Right atrium auricular region (tissue), 2 donors: ENCODE measurements at regions not wholly inside any gene's neighbourhood (a gene's known extent, or its start where the extent isn't known, plus 50 kb on each side); places are given as distances from the start of the nearest gene placed in this dataset.
"Not testable (repeated sequence)": the region's sequence is repeated elsewhere in the genome, so short reads cannot be mapped to it uniquely, and the experiment has no call there.

Experiments
- DNase-seq: peaks from one replicate; pipeline ENCODE4 v3.0.0-alpha.2; 2019; ENCODE audit warnings: low spot score
- H3K27ac ChIP-seq, 2 donors: fragments of 200-600 bp; sonication (generic); 1 replicate in 1 of 2; 2 replicates in 1 of 2; pipeline ENCODE4 v1.5.1; 2016 to 2019
- H3K27me3 ChIP-seq, 2 donors: fragments of 200-600 bp; sonication (generic); one replicate each; pipeline versions ENCODE4 v1.5.1 to v1.6.0; 2017 to 2019
- H3K36me3 ChIP-seq: fragments of 200-600 bp; sonication (generic); one replicate; pipeline ENCODE4 v1.5.1; 2016
- H3K4me1 ChIP-seq, 2 donors: fragments of 200-600 bp; sonication (generic); one replicate each; pipeline versions ENCODE4 v1.5.1 to v1.6.0; 2017 to 2019
- H3K4me3 ChIP-seq, 2 donors: fragments of 200-600 bp; sonication (generic); 1 replicate in 1 of 2; 2 replicates in 1 of 2; pipeline ENCODE4 v1.5.1; 2017 to 2019; ENCODE audit warnings: mild to moderate bottlenecking in 1 of 2, moderate library complexity in 1 of 2
- H3K9me3 ChIP-seq, 2 donors: fragments of 200-600 bp; sonication (generic); one replicate each; pipeline ENCODE4 v1.5.1; 2019
- TF ChIP-seq, protein P1 (sequence below), 2 donors: fragments of 200-600 bp; sonication (generic); IDR thresholded peaks; one replicate each; pipeline ENCODE4 v1.5.1; 2019; ENCODE audit warnings: antibody characterized with exemption in 2 of 2

DNA sequence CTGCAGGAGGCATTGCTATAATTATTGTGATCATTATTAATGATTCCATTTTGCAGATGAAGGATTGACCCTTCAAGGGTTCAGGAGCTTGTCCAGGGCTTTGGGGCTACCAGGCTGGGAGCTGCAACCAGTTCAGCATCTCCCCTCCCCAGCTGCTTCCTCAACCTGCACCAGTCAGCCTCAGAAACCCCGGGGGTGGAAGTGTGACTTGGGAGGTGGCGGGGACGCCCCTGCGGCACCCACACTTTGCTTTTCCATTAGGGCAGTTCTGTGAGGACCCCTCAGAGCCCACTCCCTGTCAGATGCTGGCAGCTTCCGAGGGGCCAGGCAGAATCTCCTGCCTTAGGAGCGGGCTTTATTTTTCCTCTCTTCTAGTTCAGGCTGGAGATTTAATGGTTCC, 85.6 kb downstream of the OLFM1 start:
- TF ChIP-seq, protein P1, sequence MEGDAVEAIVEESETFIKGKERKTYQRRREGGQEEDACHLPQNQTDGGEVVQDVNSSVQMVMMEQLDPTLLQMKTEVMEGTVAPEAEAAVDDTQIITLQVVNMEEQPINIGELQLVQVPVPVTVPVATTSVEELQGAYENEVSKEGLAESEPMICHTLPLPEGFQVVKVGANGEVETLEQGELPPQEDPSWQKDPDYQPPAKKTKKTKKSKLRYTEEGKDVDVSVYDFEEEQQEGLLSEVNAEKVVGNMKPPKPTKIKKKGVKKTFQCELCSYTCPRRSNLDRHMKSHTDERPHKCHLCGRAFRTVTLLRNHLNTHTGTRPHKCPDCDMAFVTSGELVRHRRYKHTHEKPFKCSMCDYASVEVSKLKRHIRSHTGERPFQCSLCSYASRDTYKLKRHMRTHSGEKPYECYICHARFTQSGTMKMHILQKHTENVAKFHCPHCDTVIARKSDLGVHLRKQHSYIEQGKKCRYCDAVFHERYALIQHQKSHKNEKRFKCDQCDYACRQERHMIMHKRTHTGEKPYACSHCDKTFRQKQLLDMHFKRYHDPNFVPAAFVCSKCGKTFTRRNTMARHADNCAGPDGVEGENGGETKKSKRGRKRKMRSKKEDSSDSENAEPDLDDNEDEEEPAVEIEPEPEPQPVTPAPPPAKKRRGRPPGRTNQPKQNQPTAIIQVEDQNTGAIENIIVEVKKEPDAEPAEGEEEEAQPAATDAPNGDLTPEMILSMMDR (IDR thresholded peaks at IDR 0.05), result no peak
- H3K27ac ChIP-seq, result no peak overlapping the region
- H3K9me3 ChIP-seq, result no peaks in the 10 kb centered on the region
- no peak for DNase-seq
- no peaks in the 10 kb centered on the region for H3K36me3 ChIP-seq
- H3K4me3 ChIP-seq, result no peak overlapping the region
- H3K27me3 ChIP-seq, result no peaks in the 10 kb centered on the region
- no peaks in the 10 kb centered on the region for H3K4me1 ChIP-seq

DNA sequence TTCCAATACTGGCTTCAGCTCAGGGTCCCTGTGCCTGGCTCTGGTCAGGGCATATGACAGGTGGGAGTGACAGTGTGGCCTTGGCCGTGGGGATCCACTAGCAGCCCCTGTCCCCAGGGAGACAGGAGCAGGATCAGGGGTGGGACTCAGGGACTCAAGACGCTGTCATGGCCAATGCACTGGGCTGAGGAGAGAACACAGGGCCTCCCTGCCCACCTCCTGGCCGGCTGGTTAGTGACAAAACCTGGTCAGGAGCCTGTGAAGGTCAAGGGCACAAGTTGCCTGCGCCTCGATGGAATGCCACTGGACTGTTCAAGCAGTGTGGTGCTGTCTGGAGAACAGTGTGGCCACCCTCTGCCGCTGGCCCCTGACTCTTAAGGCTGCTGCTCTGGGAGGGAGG, 86.8 kb downstream of the OLFM1 start:
- Histone ChIP-seq H3K9me3 (no peaks in the 10 kb centered on the region), H3K4me1 (no peaks in the 10 kb centered on the region), H3K4me3 (no peak overlapping the region), H3K27ac (no peak overlapping the region), H3K27me3 (no peaks in the 10 kb centered on the region), H3K36me3 (no peaks in the 10 kb centered on the region)
- TF ChIP-seq, protein P1 (IDR thresholded peaks at IDR 0.05), result no peak
- DNase-seq, result no peak

DNA sequence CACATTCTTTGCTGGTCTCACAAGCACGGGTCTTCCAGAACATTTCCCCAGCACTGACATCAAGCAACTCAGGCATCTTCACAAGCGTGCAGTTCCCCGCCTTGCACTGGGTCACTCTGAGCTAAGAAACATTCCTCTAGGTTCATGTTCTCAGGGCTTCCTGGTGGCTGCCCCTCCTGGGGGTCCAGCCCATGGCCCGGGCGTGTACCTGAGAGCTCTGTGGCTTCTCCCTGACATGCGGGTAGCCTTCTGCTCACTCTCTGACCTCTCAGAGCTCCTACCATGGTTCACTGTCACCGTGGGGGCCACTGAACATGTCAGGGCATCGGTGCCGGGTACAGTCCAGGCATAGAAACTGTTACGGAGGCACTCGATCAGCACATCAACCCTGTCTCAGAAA, 87.5 kb downstream of the OLFM1 start:
- Histone ChIP-seq H3K27me3 (no peaks in the 10 kb centered on the region), H3K4me1 (no peaks in the 10 kb centered on the region), H3K4me3 (no peak overlapping the region), H3K27ac (no peak overlapping the region), H3K36me3 (no peaks in the 10 kb centered on the region), H3K9me3 (no peaks in the 10 kb centered on the region)
- TF ChIP-seq, protein P1 (IDR thresholded peaks at IDR 0.05), result no peak
- DNase-seq, result no peak

DNA sequence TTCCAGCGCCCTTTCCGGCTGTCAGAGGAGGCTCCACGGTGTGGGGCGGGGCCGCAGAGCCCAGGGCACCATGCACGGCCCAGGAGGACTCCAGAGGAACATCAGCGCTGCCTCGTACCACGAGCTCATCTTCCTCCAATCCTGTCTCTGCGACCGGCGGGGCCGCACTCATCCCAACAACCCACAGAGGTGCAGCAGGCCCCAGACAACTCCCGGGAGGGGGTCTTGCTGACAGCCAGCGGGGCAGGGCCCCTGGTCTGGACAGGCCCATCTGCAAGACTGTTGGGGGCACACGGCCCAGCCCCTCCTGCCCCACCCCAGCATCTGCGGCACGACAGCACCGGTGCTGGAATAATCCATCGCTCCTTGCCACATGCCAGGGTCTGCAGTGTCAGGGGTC, 88.8 kb downstream of the OLFM1 start:
- Histone ChIP-seq H3K27ac (no peak overlapping the region), H3K9me3 (no peaks in the 10 kb centered on the region), H3K4me3 (no peak overlapping the region), H3K36me3 (no peaks in the 10 kb centered on the region), H3K27me3 (no peaks in the 10 kb centered on the region), H3K4me1 (no peaks in the 10 kb centered on the region)
- TF ChIP-seq, protein P1 (IDR thresholded peaks at IDR 0.05), result no peak
- DNase-seq, result no peak

DNA sequence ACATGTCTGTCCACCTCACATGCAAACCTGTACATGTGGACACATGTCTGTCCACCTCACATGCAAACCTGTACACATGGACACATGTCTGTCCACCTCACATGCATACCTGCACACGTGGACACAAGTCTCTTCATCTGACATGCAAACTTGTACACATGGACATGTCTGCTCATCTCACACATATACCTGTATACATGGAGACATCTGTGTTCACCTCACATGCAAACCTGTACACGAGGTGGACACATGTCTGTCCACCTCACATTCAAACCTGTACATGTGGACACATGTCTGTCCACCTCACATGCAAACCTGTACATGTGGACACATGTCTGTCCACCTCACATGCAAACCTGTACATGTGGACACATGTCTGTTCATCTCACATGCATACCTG, 90.1 kb downstream of the OLFM1 start:
- not testable (repeated sequence) for H3K27me3 ChIP-seq, H3K9me3 ChIP-seq, H3K4me3 ChIP-seq, DNase-seq, H3K27ac ChIP-seq, H3K4me1 ChIP-seq, H3K36me3 ChIP-seq

DNA sequence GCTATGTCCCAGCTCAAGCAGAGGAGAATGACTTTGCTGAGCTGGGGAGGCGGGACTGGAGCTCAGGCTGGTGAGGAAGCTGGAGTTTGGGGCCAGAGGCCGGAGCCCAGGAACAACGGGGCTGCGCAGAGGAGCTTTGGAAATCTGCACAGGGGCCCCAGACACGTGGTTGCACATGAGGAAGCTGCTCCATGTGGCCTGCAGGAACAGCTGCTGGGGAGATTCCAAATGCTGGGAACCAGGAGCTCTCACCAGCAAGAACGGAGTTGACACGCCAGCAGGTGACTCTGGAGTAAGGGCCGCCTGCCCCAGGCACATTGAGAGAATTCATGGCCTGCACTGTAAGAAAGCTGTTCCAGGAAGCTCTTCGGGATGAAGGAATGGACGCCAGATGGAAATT, 91.0 kb downstream of the OLFM1 start:
- no peaks in the 10 kb centered on the region for H3K36me3 ChIP-seq
- H3K4me3 ChIP-seq, result no peak overlapping the region
- peaks cover 0 to 2% of the 10 kb centered on the region in 2 donors for H3K4me1 ChIP-seq
- no peak overlapping the region for H3K27ac ChIP-seq
- H3K9me3 ChIP-seq, result no peaks in the 10 kb centered on the region
- DNase-seq, result no peak
- TF ChIP-seq, protein P1 (IDR thresholded peaks at IDR 0.05), result no peak
- no peaks in the 10 kb centered on the region for H3K27me3 ChIP-seq
